NCI-H1694 (cell line): ENCODE measurements at regions not wholly inside any gene's neighbourhood (a gene's known extent, or its start where the extent isn't known, plus 50 kb on each side); places are given as distances from the start of the nearest gene placed in this dataset.
"Not testable (repeated sequence)": the region's sequence is repeated elsewhere in the genome, so short reads cannot be mapped to it uniquely, and the experiment has no call there.

ENCODE experiments used
- DNase-seq: peaks from one replicate; lab custom pipeline; 2025; lab: John Stamatoyannopoulos, UW

- DNase-seq = no peak
Observed at GRCh38 chr2:147603876-147604275, 241.0 kb upstream of the ACVR2A start.

GRCh38 chr2:147603447-147603846 is 241.4 kb upstream of the ACVR2A start:
- no peak for DNase-seq

- DNase-seq = no peak
Observed at GRCh38 chr2:147600646-147601045, 244.2 kb upstream of the ACVR2A start.

- no peak for DNase-seq
Observed at GRCh38 chr2:147600223-147600622, 244.6 kb upstream of the ACVR2A start.

- no peak for DNase-seq
Observed at GRCh38 chr2:147595200-147595599, 249.6 kb upstream of the ACVR2A start.

GRCh38 chr2:147594038-147594437 is 250.8 kb upstream of the ACVR2A start:
- DNase-seq = no peak

GRCh38 chr2:147592784-147593183 is 252.0 kb upstream of the ACVR2A start:
- DNase-seq = not testable (repeated sequence)

GRCh38 chr2:147589127-147589526 is 255.7 kb upstream of the ACVR2A start:
- DNase-seq = no peak

GRCh38 chr2:147588191-147588590 is 256.6 kb upstream of the ACVR2A start:
- no peak for DNase-seq

- DNase-seq = no peak
Observed at GRCh38 chr2:147578529-147578928, 266.3 kb upstream of the ACVR2A start.

- DNase-seq = no peak
Observed at GRCh38 chr2:147577998-147578380, 266.8 kb upstream of the ACVR2A start.

GRCh38 chr2:147577323-147577997 is 267.4 kb upstream of the ACVR2A start:
- no peak for DNase-seq

- no peak for DNase-seq
Observed at GRCh38 chr2:147575106-147575505, 269.7 kb upstream of the ACVR2A start.

- DNase-seq = no peak
Observed at GRCh38 chr2:147572622-147573021, 272.2 kb upstream of the ACVR2A start.

GRCh38 chr2:147569426-147569825 is 275.4 kb upstream of the ACVR2A start:
- no peak for DNase-seq

- DNase-seq = no peak
Observed at GRCh38 chr2:147568109-147568508, 276.7 kb upstream of the ACVR2A start.

- DNase-seq = no peak
Observed at GRCh38 chr2:147567136-147567535, 277.7 kb upstream of the ACVR2A start.

GRCh38 chr2:147560810-147561535 is 283.9 kb upstream of the ACVR2A start:
- no peak for DNase-seq

GRCh38 chr2:147559070-147559725 is 285.6 kb upstream of the ACVR2A start:
- DNase-seq = no peak

GRCh38 chr2:147558620-147559019 is 286.2 kb upstream of the ACVR2A start:
- no peak for DNase-seq

GRCh38 chr2:147554521-147555107 is 290.2 kb upstream of the ACVR2A start:
- no peak for DNase-seq

- DNase-seq = no peak
Observed at GRCh38 chr2:147553775-147554271, 291.0 kb upstream of the ACVR2A start.
